ENCODE measurements at regions not wholly inside any gene's neighbourhood (a gene's known extent, or its start where the extent isn't known, plus 50 kb on each side); places are given as distances from the start of the nearest gene placed in this dataset.

- no peak overlapping the region for H3K4me3 Mint-ChIP-seq (ENCODE audit: unreplicated experiment)
- no peak for TF ChIP-seq CTCF (IDR thresholded peaks at IDR 0.05)
- no peak overlapping the region for H3K27ac Mint-ChIP-seq (ENCODE audit: unreplicated experiment)
- peaks cover 4% of the 10 kb centered on the region for H3K9me3 Mint-ChIP-seq (ENCODE audit: unreplicated experiment)
- H3K36me3 Mint-ChIP-seq (ENCODE audit: unreplicated experiment), result peaks cover 3% of the 10 kb centered on the region
- peaks cover 18% of the 10 kb centered on the region for H3K27me3 Mint-ChIP-seq (ENCODE audit: unreplicated experiment)
- DNase-seq (ENCODE audit: extremely low spot score, unreplicated experiment), result no peak
- peaks cover 8% of the 10 kb centered on the region for H3K4me1 Mint-ChIP-seq (ENCODE audit: unreplicated experiment)
Measured at GRCh38 chr11:27184458-27185312, 144.1 kb downstream of the BBOX1 start.

DNA sequence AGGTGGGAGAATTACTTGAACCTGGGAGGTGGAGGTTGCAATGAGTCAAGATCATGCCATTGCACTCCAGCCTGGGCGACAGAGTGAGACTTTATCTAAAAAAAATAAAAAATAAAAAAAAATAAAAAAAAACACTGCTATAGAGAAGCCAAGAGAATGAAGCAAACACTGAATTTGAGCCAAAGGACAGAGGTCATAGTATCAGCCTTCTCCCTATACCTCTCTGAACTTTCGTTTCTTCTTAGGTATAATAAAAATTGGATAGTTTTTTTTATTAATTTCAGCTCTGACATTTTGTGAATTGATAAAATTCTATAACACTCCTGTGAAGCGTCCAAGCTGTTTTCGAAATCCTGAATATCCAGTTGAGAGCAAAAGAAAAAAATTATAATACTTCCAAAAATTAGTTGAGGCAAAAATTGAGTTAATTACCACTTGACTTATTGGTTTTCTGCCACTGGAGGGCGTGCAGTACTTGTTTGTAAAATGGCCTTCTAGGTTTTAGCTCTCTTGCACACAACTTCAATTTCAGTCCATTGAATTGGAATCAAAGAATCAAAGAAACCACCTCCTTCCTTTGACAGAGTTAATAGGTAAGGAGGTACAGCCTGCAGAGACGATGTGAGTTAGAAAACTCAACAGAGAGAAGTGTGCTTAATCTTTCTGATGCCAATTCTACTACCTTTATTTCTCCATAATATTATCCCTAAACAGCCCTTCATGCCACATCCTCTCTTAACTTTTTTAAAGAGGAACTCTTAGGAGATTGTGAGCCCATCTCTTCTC, 143.2 kb downstream of the BBOX1 start:
- Mint-ChIP-seq H3K36me3 (ENCODE audit: unreplicated experiment) (peaks cover 3% of the 10 kb centered on the region), H3K9me3 (ENCODE audit: unreplicated experiment) (peaks cover 4% of the 10 kb centered on the region), H3K4me3 (ENCODE audit: unreplicated experiment) (no peak overlapping the region), H3K4me1 (ENCODE audit: unreplicated experiment) (peaks cover 8% of the 10 kb centered on the region), H3K27ac (ENCODE audit: unreplicated experiment) (no peak overlapping the region), H3K27me3 (ENCODE audit: unreplicated experiment) (peaks cover 15% of the 10 kb centered on the region)
- DNase-seq (ENCODE audit: extremely low spot score, unreplicated experiment), result no peak
- peak; percentile 83 for TF ChIP-seq CTCF (IDR thresholded peaks at IDR 0.05)

DNA sequence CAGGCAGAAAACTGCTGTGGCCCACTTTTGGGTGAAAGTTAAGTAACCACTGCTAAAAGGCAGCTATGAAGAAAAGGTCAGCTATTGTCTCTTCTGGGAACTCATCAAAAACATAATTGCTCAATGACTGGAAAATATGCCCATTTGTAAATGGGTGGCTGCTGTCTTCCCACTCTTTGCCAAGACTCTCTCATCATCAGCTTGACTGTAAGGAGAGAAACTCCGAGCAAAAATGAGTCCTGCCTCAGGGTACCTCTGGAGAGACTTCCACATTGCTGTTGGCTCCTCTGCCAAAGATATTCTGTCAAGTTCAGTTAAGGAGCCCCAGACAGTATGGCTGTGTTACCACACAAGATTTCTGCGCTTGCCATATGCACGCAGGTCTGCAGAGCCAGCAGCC, 138.7 kb downstream of the BBOX1 start:
- Mint-ChIP-seq H3K36me3 (ENCODE audit: unreplicated experiment) (no peaks in the 10 kb centered on the region), H3K27me3 (ENCODE audit: unreplicated experiment) (peaks cover 13% of the 10 kb centered on the region)

GRCh38 chr11:27178859-27179258, 138.2 kb downstream of the BBOX1 start:
- H3K36me3 Mint-ChIP-seq (ENCODE audit: unreplicated experiment), result no peaks in the 10 kb centered on the region

More for the DNA sequence above, 138.7 kb downstream of the BBOX1 start:
- H3K4me3 Mint-ChIP-seq (ENCODE audit: unreplicated experiment), result no peak overlapping the region
- no peaks in the 10 kb centered on the region for H3K9me3 Mint-ChIP-seq (ENCODE audit: unreplicated experiment)
- no peak overlapping the region for H3K27ac Mint-ChIP-seq (ENCODE audit: unreplicated experiment)
- TF ChIP-seq CTCF (IDR thresholded peaks at IDR 0.05), result no peak
- H3K4me1 Mint-ChIP-seq (ENCODE audit: unreplicated experiment), result peaks cover 4% of the 10 kb centered on the region
- no peak for DNase-seq (ENCODE audit: extremely low spot score, unreplicated experiment)

More at GRCh38 chr11:27178859-27179258, 138.2 kb downstream of the BBOX1 start:
- Mint-ChIP-seq H3K4me3 (ENCODE audit: unreplicated experiment) (no peak overlapping the region), H3K4me1 (ENCODE audit: unreplicated experiment) (no peaks in the 10 kb centered on the region), H3K27me3 (ENCODE audit: unreplicated experiment) (peaks cover 16% of the 10 kb centered on the region), H3K27ac (ENCODE audit: unreplicated experiment) (no peak overlapping the region), H3K9me3 (ENCODE audit: unreplicated experiment) (no peaks in the 10 kb centered on the region)
- no peak for TF ChIP-seq CTCF (IDR thresholded peaks at IDR 0.05)
- DNase-seq (ENCODE audit: extremely low spot score, unreplicated experiment), result no peak
